ENCODE measurements at regions not wholly inside any gene's neighbourhood (a gene's known extent, or its start where the extent isn't known, plus 50 kb on each side); places are given as distances from the start of the nearest gene placed in this dataset.

- H4K20me1 ChIP-seq (replicated peaks; ENCODE audit: control insufficient read depth, extremely low read depth, insufficient read depth, low read length), result no peaks in the 10 kb centered on the region
- POLR2A ChIA-PET, result no interaction called here
- no peaks in the 10 kb centered on the region for H3K4me1 ChIP-seq (ENCODE audit: control insufficient read depth, extremely low read depth, insufficient read depth, low read length)
- no TSS peak for BruUV-seq (replicated peaks)
- H3K9ac ChIP-seq (replicated peaks; ENCODE audit: extremely low read depth, insufficient read depth, low read length), result no peak overlapping the region
- FAIRE-seq (no peak), DNase-seq (ENCODE audit: low read depth, low spot score) (no peak)
- no peaks in the 10 kb centered on the region for H3K27me3 ChIP-seq (ENCODE audit: control insufficient read depth in 2 of 2, insufficient read depth in 2 of 2, low read length in 2 of 2)
- no peaks in the 10 kb centered on the region for H3K36me3 ChIP-seq (ENCODE audit: control insufficient read depth in 2 of 2, extremely low read depth in 1 of 2, insufficient read depth in 2 of 2, low read length in 2 of 2)
- intact Hi-C loops (cut with micrococcal nuclease) (no loop called here), dilution Hi-C loops (cut with MboI; ENCODE audit: extremely low pct_ligation_motif_present, low sequenced_read_pairs) (no loop called here)
- H2AFZ ChIP-seq (ENCODE audit: low read depth, low read length), result no peak overlapping the region
- H3K4me2 ChIP-seq (ENCODE audit: insufficient read depth, low read length), result no peak overlapping the region
- no peak overlapping the region for H3K27ac ChIP-seq (ENCODE audit: insufficient read depth, low read depth, low read length)
- no peak overlapping the region for H3K4me3 ChIP-seq (replicated peaks in 1 of 3; ENCODE audit: insufficient read depth in 1 of 3, low read depth in 1 of 3, low read length in 3 of 3)
- H3K9me1 ChIP-seq (replicated peaks; ENCODE audit: control insufficient read depth, extremely low read depth, insufficient read depth, low read length), result no peaks in the 10 kb centered on the region
- H3K9me3 ChIP-seq (replicated peaks; ENCODE audit: control insufficient read depth, insufficient read depth, low read length), result no peaks in the 10 kb centered on the region
- TF ChIP-seq CTCF (IDR thresholded peaks at IDR 0.05; ENCODE audit: extremely low read depth in 1 of 2, insufficient read depth in 1 of 2, low read depth in 1 of 2, low read length in 2 of 2) (no peak), GATA2 (IDR thresholded peaks at IDR 0.05; ENCODE audit: insufficient read depth, insufficient read length, low read depth, low read length) (no peak), FOS (IDR thresholded peaks at IDR 0.05; ENCODE audit: borderline replicate concordance, insufficient read depth, low read length) (no peak)
- no peaks in the 10 kb centered on the region for H3K79me2 ChIP-seq (ENCODE audit: control insufficient read depth, insufficient read depth, low read length)
- CTCF ChIA-PET, result interaction anchor here (1.2 kb wide), 1 partner anchor 21 kb away, joined by 3 read pairs; no protein-coding TSS in a partner anchor
These were observed 316.0 kb upstream of the NPVF start for GRCh38 chr7:25544254-25544653.

GRCh38 chr7:25545124-25546008 is 317.1 kb upstream of the NPVF start:
- H3K9me1 ChIP-seq (replicated peaks; ENCODE audit: control insufficient read depth, extremely low read depth, insufficient read depth, low read length), result no peaks in the 10 kb centered on the region
- dilution Hi-C loops (cut with MboI; ENCODE audit: extremely low pct_ligation_motif_present, low sequenced_read_pairs), result no loop called here
- FAIRE-seq, result no peak
- no TSS peak for BruUV-seq (replicated peaks)
- TF ChIP-seq EZH2 (IDR thresholded peaks at IDR 0.05; ENCODE audit: borderline replicate concordance, low read depth, low read length, severe bottlenecking) (no peak), POLR2A (IDR thresholded peaks at IDR 0.05; ENCODE audit: low read depth, low read length) (no peak), JUN (IDR thresholded peaks at IDR 0.05; ENCODE audit: borderline replicate concordance, insufficient read depth, insufficient read length, low read depth) (no peak), FOS (IDR thresholded peaks at IDR 0.05; ENCODE audit: borderline replicate concordance, insufficient read depth, low read length) (no peak), POLR2AphosphoS5 (IDR thresholded peaks at IDR 0.05; ENCODE audit: insufficient read depth, low read depth, low read length) (no peak), MYC (IDR thresholded peaks at IDR 0.05; ENCODE audit: low read depth, low read length) (no peak), CTCF (IDR thresholded peaks at IDR 0.05; ENCODE audit: extremely low read depth in 1 of 2, insufficient read depth in 1 of 2, low read depth in 1 of 2, low read length in 2 of 2) (no peak), MAX (IDR thresholded peaks at IDR 0.05; ENCODE audit: insufficient read depth, insufficient read length) (no peak), GATA2 (IDR thresholded peaks at IDR 0.05; ENCODE audit: insufficient read depth, insufficient read length, low read depth, low read length) (no peak)
- H3K27me3 ChIP-seq (ENCODE audit: control insufficient read depth in 2 of 2, insufficient read depth in 2 of 2, low read length in 2 of 2), result no peaks in the 10 kb centered on the region
- no peak for DNase-seq (ENCODE audit: low read depth, low spot score)
- H3K36me3 ChIP-seq (ENCODE audit: control insufficient read depth in 2 of 2, extremely low read depth in 1 of 2, insufficient read depth in 2 of 2, low read length in 2 of 2), result no peaks in the 10 kb centered on the region
- intact Hi-C loops (cut with micrococcal nuclease), result no loop called here
- no peaks in the 10 kb centered on the region for H3K9me3 ChIP-seq (replicated peaks; ENCODE audit: control insufficient read depth, insufficient read depth, low read length)
- ChIA-PET CTCF (interaction anchor here (1.2 kb wide), 1 partner anchor 20 kb away, joined by 3 read pairs; no protein-coding TSS in a partner anchor), POLR2A (no interaction called here)
- H3K79me2 ChIP-seq (ENCODE audit: control insufficient read depth, insufficient read depth, low read length), result no peaks in the 10 kb centered on the region
- H3K27ac ChIP-seq (ENCODE audit: insufficient read depth, low read depth, low read length), result no peak overlapping the region
- no peaks in the 10 kb centered on the region for H3K4me1 ChIP-seq (ENCODE audit: control insufficient read depth, extremely low read depth, insufficient read depth, low read length)
- no peaks in the 10 kb centered on the region for H4K20me1 ChIP-seq (replicated peaks; ENCODE audit: control insufficient read depth, extremely low read depth, insufficient read depth, low read length)
- no peak overlapping the region for H2AFZ ChIP-seq (ENCODE audit: low read depth, low read length)
- H3K4me2 ChIP-seq (ENCODE audit: insufficient read depth, low read length), result no peak overlapping the region
- no peak overlapping the region for H3K4me3 ChIP-seq (replicated peaks in 1 of 3; ENCODE audit: insufficient read depth in 1 of 3, low read depth in 1 of 3, low read length in 3 of 3)
- no peak overlapping the region for H3K9ac ChIP-seq (replicated peaks; ENCODE audit: extremely low read depth, insufficient read depth, low read length)
